Endodermal cell (in vitro differentiated cells): ENCODE measurements at regions not wholly inside any gene's neighbourhood (a gene's known extent, or its start where the extent isn't known, plus 50 kb on each side); places are given as distances from the start of the nearest gene placed in this dataset.

Experiments used
- DNase-seq: peaks from one replicate; pipeline ENCODE4 v3.0.0-alpha.2; 2017
- H3K27ac ChIP-seq: 2 replicates; pipeline ENCODE4 v1.5.1; 2013; ENCODE audit warnings: mild to moderate bottlenecking, low read depth, low read length, moderate library complexity
- H3K27me3 ChIP-seq: 2 replicates; pipeline ENCODE4 v1.6.1; 2013; ENCODE audit warnings: mild to moderate bottlenecking, low read length, moderate library complexity; ENCODE audit not compliant: insufficient read depth, control insufficient read depth, poor library complexity, severe bottlenecking
- H3K36me3 ChIP-seq: 2 replicates; pipeline ENCODE4 v1.7.0; 2013; ENCODE audit warnings: mild to moderate bottlenecking, low read length, moderate library complexity; ENCODE audit not compliant: control insufficient read depth, insufficient read depth
- H3K4me1 ChIP-seq: one replicate; pipeline ENCODE4 v1.7.0; 2013; ENCODE audit warnings: low read length; ENCODE audit not compliant: control insufficient read depth, insufficient read depth
- H3K4me3 ChIP-seq: 2 replicates; pipeline ENCODE4 v1.5.1; 2013; ENCODE audit warnings: mild to moderate bottlenecking, low read length, moderate library complexity
- H3K9ac ChIP-seq: 2 replicates; pipeline ENCODE4 v1.6.1; 2013; ENCODE audit warnings: mild to moderate bottlenecking, low read length, moderate library complexity; ENCODE audit not compliant: poor library complexity, severe bottlenecking; ENCODE audit errors: extremely low read depth
- H3K9me3 ChIP-seq: 2 replicates; pipeline ENCODE4 v1.6.1; 2013; ENCODE audit warnings: mild to moderate bottlenecking, low read length, moderate library complexity; ENCODE audit not compliant: control insufficient read depth
- H3K27ac Mint-ChIP-seq: 2 replicates; pipeline ENCODE4 v1.8.0; 2020; ENCODE audit warnings: mixed read lengths
- H3K27me3 Mint-ChIP-seq: 2 replicates; pipeline ENCODE4 v1.8.0; 2021; ENCODE audit warnings: mild to moderate bottlenecking, mixed read lengths; ENCODE audit not compliant: insufficient read depth
- H3K36me3 Mint-ChIP-seq: 2 replicates; pipeline ENCODE4 v1.8.0; 2020; ENCODE audit warnings: low read depth, mixed read lengths
- H3K4me1 Mint-ChIP-seq: 2 replicates; pipeline ENCODE4 v1.8.0; 2020; ENCODE audit warnings: mixed read lengths
- H3K4me3 Mint-ChIP-seq: 2 replicates; pipeline ENCODE4 v1.8.0; 2020; ENCODE audit warnings: mild to moderate bottlenecking, moderate library complexity, mixed read lengths
- H3K9me3 Mint-ChIP-seq: 2 replicates; pipeline ENCODE4 v1.8.0; 2020; ENCODE audit warnings: mild to moderate bottlenecking, mixed read lengths
- WGBS, 2 experiments: methylation state at CpG; one replicate each; pipeline versions ENCODE4 v1.1.5 to v1.1.7; 2013; ENCODE audit warnings: missing lambda C conversion rate in 2 of 2, mixed read lengths in 1 of 2; ENCODE audit not compliant: insufficient coverage in 1 of 2, insufficient read length in 1 of 2; 5-methylcytosine and 5-hydroxymethylcytosine counted together
- TF ChIP-seq, protein P1 (sequence below): fragments of 200-600 bp; sonication (generic); conservative IDR thresholded peaks from 2 replicates; pipeline ENCODE4 v1.5.0; 2021; ENCODE audit warnings: antibody characterized with exemption, mild to moderate bottlenecking

- Histone ChIP-seq H3K4me1 (peaks cover 9% of the 10 kb centered on the region), H3K9ac (no peak overlapping the region), H3K9me3 (no peaks in the 10 kb centered on the region), H3K36me3 (no peaks in the 10 kb centered on the region), H3K27me3 (no peaks in the 10 kb centered on the region), H3K4me3 (no peak overlapping the region), H3K27ac (no peak overlapping the region)
- Mint-ChIP-seq H3K36me3 (no peaks in the 10 kb centered on the region), H3K27ac (no peak overlapping the region), H3K4me1 (peaks cover 23% of the 10 kb centered on the region), H3K4me3 (no peak overlapping the region), H3K27me3 (peaks cover 3% of the 10 kb centered on the region), H3K9me3 (no peaks in the 10 kb centered on the region)
- DNase-seq, result no peak
- WGBS, 2 experiments, result 93 to 95% methylated on average over 5 to 9 of the region's 9 CpGs
- TF ChIP-seq, protein P1, sequence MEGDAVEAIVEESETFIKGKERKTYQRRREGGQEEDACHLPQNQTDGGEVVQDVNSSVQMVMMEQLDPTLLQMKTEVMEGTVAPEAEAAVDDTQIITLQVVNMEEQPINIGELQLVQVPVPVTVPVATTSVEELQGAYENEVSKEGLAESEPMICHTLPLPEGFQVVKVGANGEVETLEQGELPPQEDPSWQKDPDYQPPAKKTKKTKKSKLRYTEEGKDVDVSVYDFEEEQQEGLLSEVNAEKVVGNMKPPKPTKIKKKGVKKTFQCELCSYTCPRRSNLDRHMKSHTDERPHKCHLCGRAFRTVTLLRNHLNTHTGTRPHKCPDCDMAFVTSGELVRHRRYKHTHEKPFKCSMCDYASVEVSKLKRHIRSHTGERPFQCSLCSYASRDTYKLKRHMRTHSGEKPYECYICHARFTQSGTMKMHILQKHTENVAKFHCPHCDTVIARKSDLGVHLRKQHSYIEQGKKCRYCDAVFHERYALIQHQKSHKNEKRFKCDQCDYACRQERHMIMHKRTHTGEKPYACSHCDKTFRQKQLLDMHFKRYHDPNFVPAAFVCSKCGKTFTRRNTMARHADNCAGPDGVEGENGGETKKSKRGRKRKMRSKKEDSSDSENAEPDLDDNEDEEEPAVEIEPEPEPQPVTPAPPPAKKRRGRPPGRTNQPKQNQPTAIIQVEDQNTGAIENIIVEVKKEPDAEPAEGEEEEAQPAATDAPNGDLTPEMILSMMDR, result no peak
Observed at GRCh38 chr6:44678252-44678935, 290.9 kb downstream of the CDC5L start.

DNA sequence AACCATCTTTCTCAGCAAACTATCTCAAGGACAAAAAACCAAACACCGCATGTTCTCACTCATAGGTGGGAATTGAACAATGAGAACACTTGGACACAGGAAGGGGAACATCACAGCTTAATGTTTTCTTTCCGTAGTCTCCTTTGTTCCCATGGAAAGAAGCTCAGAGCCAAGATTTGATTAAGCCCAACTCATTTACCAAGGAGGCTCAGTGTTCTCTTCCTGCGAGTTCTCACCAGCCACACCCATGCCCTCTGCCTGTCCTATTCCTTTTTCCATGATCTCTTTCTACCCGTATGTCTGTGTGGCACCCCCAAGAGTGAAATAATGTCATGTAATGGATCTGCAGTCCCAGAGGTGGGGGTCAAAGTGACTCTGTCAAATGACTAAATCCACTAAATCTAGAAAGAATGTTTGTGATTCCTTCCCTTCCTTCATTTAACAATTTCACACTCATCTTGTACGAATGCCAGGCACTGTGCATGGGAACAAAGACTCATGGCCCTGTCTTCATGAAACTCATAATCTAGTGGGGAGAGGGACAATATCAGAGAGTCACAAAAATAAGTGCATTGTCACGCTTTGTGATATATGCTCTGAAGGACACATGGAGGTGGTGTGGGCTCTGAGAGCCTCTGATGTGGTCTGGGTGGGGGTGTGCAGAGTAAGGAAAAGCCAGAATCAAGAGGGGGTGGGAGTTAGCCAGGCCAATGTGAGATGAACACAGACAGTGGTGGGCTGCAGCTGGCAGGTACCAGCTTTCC is 292.1 kb downstream of the CDC5L start:
- Histone ChIP-seq H3K4me3 (no peak overlapping the region), H3K36me3 (no peaks in the 10 kb centered on the region), H3K27ac (no peak overlapping the region), H3K4me1 (peaks cover 8% of the 10 kb centered on the region), H3K9ac (no peak overlapping the region), H3K27me3 (no peaks in the 10 kb centered on the region), H3K9me3 (no peaks in the 10 kb centered on the region)
- Mint-ChIP-seq H3K4me1 (peaks cover 14% of the 10 kb centered on the region), H3K9me3 (no peaks in the 10 kb centered on the region), H3K36me3 (no peaks in the 10 kb centered on the region), H3K27ac (peak overlapping the region; percentile 46), H3K27me3 (peaks cover 3% of the 10 kb centered on the region), H3K4me3 (no peak overlapping the region)
- TF ChIP-seq, protein P1, result no peak
- 64 to 87% methylated on average over 2 to 6 of the region's 6 CpGs for WGBS, 2 experiments
- DNase-seq, result no peak

DNA sequence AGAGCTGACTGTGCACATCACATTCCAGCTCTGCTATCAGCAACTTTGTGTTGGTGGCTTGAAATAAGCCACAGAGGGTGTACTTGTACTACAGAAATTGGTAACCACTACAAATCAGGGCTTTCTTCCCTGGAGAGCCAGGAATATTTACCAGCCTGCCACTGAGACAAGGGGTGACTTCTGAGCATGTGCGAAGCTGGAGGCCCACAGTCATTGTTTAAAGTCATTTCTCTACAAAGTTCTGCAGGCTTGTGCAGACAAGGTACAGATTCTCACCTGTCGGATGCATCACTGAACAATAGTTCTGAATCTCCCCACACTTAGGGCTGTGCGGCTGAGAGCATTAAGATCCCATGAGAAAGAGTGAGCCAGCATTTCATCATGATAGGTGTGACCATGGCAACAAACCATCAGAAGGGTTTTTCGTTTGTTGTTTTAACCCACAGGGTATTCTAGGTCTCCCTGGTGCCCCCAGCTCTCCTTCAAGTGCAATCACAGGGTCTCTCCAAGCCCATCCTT is 292.8 kb downstream of the CDC5L start:
- WGBS, 2 experiments, result 92 to 93% methylated on average over 4 of the region's 4 CpGs
- no peak overlapping the region for H3K4me3 Mint-ChIP-seq

More for the DNA sequence above, 292.8 kb downstream of the CDC5L start:
- no peak overlapping the region for H3K4me3 ChIP-seq
- H3K9ac ChIP-seq, result no peak overlapping the region
- H3K27ac Mint-ChIP-seq, result peak overlapping the region; percentile 46
- H3K4me1 ChIP-seq, result peaks cover 5% of the 10 kb centered on the region
- H3K4me1 Mint-ChIP-seq, result peaks cover 8% of the 10 kb centered on the region
- no peaks in the 10 kb centered on the region for H3K9me3 Mint-ChIP-seq
- no peak overlapping the region for H3K27ac ChIP-seq
- H3K27me3 ChIP-seq, result no peaks in the 10 kb centered on the region
- H3K9me3 ChIP-seq, result no peaks in the 10 kb centered on the region
- H3K36me3 ChIP-seq, result no peaks in the 10 kb centered on the region
- H3K27me3 Mint-ChIP-seq, result peaks cover 3% of the 10 kb centered on the region
- H3K36me3 Mint-ChIP-seq, result no peaks in the 10 kb centered on the region
- TF ChIP-seq, protein P1, result no peak
- no peak for DNase-seq
